ENCODE measurements at regions not wholly inside any gene's neighbourhood (a gene's known extent, or its start where the extent isn't known, plus 50 kb on each side); places are given as distances from the start of the nearest gene placed in this dataset.

GRCh38 chr2:195559431-195559914 is 97.6 kb upstream of the SLC39A10 start (continued):
- TF ChIP-seq SIN3A (IDR thresholded peaks at IDR 0.05; ENCODE audit: low read depth, low read length): no peak
- TF ChIP-seq BMI1 (IDR thresholded peaks at IDR 0.05; ENCODE audit: borderline replicate concordance): no peak
- TF ChIP-seq CHD1 (IDR thresholded peaks at IDR 0.05; ENCODE audit: low read depth, low read length): no peak
- peak; percentile 37; the same call in 1 of the 2 replicates for TF ChIP-seq NBN (IDR thresholded peaks at IDR 0.05)
- no peak for TF ChIP-seq POLR2AphosphoS2 (IDR thresholded peaks at IDR 0.05; ENCODE audit: low read depth, low read length)
- no peak for TF ChIP-seq ZBTB11 (CRISPR knock-in tag; IDR thresholded peaks at IDR 0.05)
- TF ChIP-seq CHD4 (IDR thresholded peaks at IDR 0.05): no peak
- peak; percentile 84; the same call in 1 of the 2 replicates for TF ChIP-seq RCOR1 (conservative IDR thresholded peaks at IDR 0.05; ENCODE audit: low read depth, low read length)
- peak; percentile 49 for TF ChIP-seq POLR2AphosphoS5 (IDR thresholded peaks at IDR 0.05; ENCODE audit: low read length)
- no peak for TF ChIP-seq SMAD5 (IDR thresholded peaks at IDR 0.05; ENCODE audit: low read depth)
- TF ChIP-seq TBL1XR1 (IDR thresholded peaks at IDR 0.05; ENCODE audit: low read depth, low read length): 0 out of 2 replicates have a peak, but pooled peaks have one; percentile 70
- TF ChIP-seq, protein P1, sequence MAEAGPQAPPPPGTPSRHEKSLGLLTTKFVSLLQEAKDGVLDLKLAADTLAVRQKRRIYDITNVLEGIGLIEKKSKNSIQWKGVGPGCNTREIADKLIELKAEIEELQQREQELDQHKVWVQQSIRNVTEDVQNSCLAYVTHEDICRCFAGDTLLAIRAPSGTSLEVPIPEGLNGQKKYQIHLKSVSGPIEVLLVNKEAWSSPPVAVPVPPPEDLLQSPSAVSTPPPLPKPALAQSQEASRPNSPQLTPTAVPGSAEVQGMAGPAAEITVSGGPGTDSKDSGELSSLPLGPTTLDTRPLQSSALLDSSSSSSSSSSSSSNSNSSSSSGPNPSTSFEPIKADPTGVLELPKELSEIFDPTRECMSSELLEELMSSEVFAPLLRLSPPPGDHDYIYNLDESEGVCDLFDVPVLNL (IDR thresholded peaks at IDR 0.05; ENCODE audit: low read depth, low read length): no peak
- no peak for TF ChIP-seq NFXL1 (IDR thresholded peaks at IDR 0.05; ENCODE audit: borderline replicate concordance)
- TF ChIP-seq, protein P2, sequence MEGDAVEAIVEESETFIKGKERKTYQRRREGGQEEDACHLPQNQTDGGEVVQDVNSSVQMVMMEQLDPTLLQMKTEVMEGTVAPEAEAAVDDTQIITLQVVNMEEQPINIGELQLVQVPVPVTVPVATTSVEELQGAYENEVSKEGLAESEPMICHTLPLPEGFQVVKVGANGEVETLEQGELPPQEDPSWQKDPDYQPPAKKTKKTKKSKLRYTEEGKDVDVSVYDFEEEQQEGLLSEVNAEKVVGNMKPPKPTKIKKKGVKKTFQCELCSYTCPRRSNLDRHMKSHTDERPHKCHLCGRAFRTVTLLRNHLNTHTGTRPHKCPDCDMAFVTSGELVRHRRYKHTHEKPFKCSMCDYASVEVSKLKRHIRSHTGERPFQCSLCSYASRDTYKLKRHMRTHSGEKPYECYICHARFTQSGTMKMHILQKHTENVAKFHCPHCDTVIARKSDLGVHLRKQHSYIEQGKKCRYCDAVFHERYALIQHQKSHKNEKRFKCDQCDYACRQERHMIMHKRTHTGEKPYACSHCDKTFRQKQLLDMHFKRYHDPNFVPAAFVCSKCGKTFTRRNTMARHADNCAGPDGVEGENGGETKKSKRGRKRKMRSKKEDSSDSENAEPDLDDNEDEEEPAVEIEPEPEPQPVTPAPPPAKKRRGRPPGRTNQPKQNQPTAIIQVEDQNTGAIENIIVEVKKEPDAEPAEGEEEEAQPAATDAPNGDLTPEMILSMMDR (IDR thresholded peaks at IDR 0.05 in 2 of 3, conservative IDR thresholded peaks at IDR 0.05 in 1 of 3; ENCODE audit: control insufficient read depth in 2 of 3, extremely low read depth in 1 of 3, insufficient read depth in 1 of 3, low read depth in 3 of 3, low read length in 3 of 3): no peak
- TF ChIP-seq ATF7 (IDR thresholded peaks at IDR 0.05; ENCODE audit: low read depth): peak; percentile 62; the same call in 1 of the 2 replicates
- TF ChIP-seq, protein P3, sequence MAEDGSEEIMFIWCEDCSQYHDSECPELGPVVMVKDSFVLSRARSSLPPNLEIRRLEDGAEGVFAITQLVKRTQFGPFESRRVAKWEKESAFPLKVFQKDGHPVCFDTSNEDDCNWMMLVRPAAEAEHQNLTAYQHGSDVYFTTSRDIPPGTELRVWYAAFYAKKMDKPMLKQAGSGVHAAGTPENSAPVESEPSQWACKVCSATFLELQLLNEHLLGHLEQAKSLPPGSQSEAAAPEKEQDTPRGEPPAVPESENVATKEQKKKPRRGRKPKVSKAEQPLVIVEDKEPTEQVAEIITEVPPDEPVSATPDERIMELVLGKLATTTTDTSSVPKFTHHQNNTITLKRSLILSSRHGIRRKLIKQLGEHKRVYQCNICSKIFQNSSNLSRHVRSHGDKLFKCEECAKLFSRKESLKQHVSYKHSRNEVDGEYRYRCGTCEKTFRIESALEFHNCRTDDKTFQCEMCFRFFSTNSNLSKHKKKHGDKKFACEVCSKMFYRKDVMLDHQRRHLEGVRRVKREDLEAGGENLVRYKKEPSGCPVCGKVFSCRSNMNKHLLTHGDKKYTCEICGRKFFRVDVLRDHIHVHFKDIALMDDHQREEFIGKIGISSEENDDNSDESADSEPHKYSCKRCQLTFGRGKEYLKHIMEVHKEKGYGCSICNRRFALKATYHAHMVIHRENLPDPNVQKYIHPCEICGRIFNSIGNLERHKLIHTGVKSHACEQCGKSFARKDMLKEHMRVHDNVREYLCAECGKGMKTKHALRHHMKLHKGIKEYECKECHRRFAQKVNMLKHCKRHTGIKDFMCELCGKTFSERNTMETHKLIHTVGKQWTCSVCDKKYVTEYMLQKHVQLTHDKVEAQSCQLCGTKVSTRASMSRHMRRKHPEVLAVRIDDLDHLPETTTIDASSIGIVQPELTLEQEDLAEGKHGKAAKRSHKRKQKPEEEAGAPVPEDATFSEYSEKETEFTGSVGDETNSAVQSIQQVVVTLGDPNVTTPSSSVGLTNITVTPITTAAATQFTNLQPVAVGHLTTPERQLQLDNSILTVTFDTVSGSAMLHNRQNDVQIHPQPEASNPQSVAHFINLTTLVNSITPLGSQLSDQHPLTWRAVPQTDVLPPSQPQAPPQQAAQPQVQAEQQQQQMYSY (CRISPR knock-in tag; IDR thresholded peaks at IDR 0.05): no peak
- TF ChIP-seq POLR2A (IDR thresholded peaks at IDR 0.05; ENCODE audit: low read depth, low read length): no peak
- peak; percentile 67 for TF ChIP-seq SP1 (IDR thresholded peaks at IDR 0.05; ENCODE audit: low read depth, low read length)
- peak; percentile 81 for TF ChIP-seq GABPA (IDR thresholded peaks at IDR 0.05; ENCODE audit: low read depth)
- TF ChIP-seq CBX5 (IDR thresholded peaks at IDR 0.05; ENCODE audit: low read depth): peak; percentile 81; the same call in 1 of the 2 replicates
- TF ChIP-seq SUPT20H (IDR thresholded peaks at IDR 0.05; ENCODE audit: borderline replicate concordance, control insufficient read depth, low read depth, low read length): no peak

Data from GM12878 (cell line).